Mucosa of descending colon (tissue), 3 donors: ENCODE measurements at regions not wholly inside any gene's neighbourhood (a gene's known extent, or its start where the extent isn't known, plus 50 kb on each side); places are given as distances from the start of the nearest gene placed in this dataset.

ENCODE experiments used
- ATAC-seq: fragments of 200-7000 bp; cut with Tn5 transposase; one replicate; pipeline ENCODE4 v1.9.1; 2020; ENCODE audit warnings: mild to moderate bottlenecking, moderate library complexity
- DNase-seq, 3 donors: peaks; one replicate each; pipeline ENCODE4 v3.0.0-alpha.2; 2020
- H3K36me3 ChIP-seq: fragments of 200-600 bp; one replicate; pipeline ENCODE4 v1.8.0; 2021; ENCODE audit warnings: low read depth, mild to moderate bottlenecking
- H3K4me1 ChIP-seq: fragments of 200-600 bp; one replicate; pipeline ENCODE4 v1.8.0; 2021; ENCODE audit warnings: low read depth, mild to moderate bottlenecking
- H3K4me3 ChIP-seq: fragments of 200-600 bp; one replicate; pipeline ENCODE4 v1.8.0; 2021; ENCODE audit warnings: mild to moderate bottlenecking
- H3K9me3 ChIP-seq: fragments of 200-600 bp; one replicate; pipeline ENCODE4 v1.8.0; 2021; ENCODE audit warnings: mild to moderate bottlenecking
- intact Hi-C, 2 donors: fragments of 100-400 bp; cut with DNase I in 1 of 2; cut with micrococcal nuclease in 1 of 2; formaldehyde crosslinking; loops; one replicate each; pipeline versions ENCODE4 v1.11.0 to v1.11.1; 2022; cut with DNase I, micrococcal nuclease
- TF ChIP-seq, protein P1 (sequence below): fragments of 200-600 bp; IDR thresholded peaks from one replicate; pipeline ENCODE4 v1.8.0; 2022; ENCODE audit warnings: antibody characterized with exemption, mild to moderate bottlenecking
- donor health status: DM: no; HTN: no; CAD: no; lungs with moderate emphysema.
- donor health status: DM: no; HTN: no; CAD: no.
- donor health status: DM: no; HTN: yes; CAD: no.

DNA sequence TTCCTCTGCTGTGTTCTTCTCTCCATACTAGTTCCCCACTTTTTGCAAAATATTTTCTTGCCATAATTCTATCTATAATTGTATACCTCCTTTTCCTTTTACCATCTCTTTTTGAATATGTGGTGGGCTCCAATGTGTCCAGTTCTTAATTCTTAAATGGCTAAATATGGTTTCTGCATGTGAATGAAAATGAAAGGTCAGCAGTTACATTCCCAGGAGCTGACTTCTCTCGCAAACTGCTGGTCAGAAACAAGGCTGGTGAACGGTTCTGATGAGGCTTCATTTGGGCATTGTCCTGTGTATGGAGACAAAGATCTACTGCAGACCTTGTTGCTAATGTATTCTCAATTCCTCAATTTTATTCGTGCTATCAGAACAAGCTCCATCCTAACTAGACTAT is 309.2 kb downstream of the SNX13 start:
- no peak for ATAC-seq
- no peak for DNase-seq
- no peaks in the 10 kb centered on the region for H3K4me1 ChIP-seq
- H3K9me3 ChIP-seq: no peaks in the 10 kb centered on the region
- intact Hi-C loops: no loop called here
- no peak overlapping the region for H3K4me3 ChIP-seq
- H3K36me3 ChIP-seq: no peaks in the 10 kb centered on the region
- TF ChIP-seq, protein P1, sequence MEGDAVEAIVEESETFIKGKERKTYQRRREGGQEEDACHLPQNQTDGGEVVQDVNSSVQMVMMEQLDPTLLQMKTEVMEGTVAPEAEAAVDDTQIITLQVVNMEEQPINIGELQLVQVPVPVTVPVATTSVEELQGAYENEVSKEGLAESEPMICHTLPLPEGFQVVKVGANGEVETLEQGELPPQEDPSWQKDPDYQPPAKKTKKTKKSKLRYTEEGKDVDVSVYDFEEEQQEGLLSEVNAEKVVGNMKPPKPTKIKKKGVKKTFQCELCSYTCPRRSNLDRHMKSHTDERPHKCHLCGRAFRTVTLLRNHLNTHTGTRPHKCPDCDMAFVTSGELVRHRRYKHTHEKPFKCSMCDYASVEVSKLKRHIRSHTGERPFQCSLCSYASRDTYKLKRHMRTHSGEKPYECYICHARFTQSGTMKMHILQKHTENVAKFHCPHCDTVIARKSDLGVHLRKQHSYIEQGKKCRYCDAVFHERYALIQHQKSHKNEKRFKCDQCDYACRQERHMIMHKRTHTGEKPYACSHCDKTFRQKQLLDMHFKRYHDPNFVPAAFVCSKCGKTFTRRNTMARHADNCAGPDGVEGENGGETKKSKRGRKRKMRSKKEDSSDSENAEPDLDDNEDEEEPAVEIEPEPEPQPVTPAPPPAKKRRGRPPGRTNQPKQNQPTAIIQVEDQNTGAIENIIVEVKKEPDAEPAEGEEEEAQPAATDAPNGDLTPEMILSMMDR: no peak

- no peaks in the 10 kb centered on the region for H3K36me3 ChIP-seq
- H3K4me1 ChIP-seq: no peaks in the 10 kb centered on the region
- H3K4me3 ChIP-seq: no peak overlapping the region
- intact Hi-C loops: no loop called here
- ATAC-seq: no peak
- no peak for DNase-seq
- TF ChIP-seq, protein P1: no peak
- H3K9me3 ChIP-seq: no peaks in the 10 kb centered on the region
Measured at GRCh38 chr7:17632384-17632783, 307.9 kb downstream of the SNX13 start.

- Histone ChIP-seq H3K36me3 (no peaks in the 10 kb centered on the region), H3K4me3 (no peak overlapping the region), H3K4me1 (no peaks in the 10 kb centered on the region), H3K9me3 (no peaks in the 10 kb centered on the region)
- TF ChIP-seq, protein P1: no peak
- ATAC-seq (peak; percentile 93), DNase-seq (no peak)
- intact Hi-C loops: no loop called here
Measured at GRCh38 chr7:17633067-17633466, 307.2 kb downstream of the SNX13 start.

DNA sequence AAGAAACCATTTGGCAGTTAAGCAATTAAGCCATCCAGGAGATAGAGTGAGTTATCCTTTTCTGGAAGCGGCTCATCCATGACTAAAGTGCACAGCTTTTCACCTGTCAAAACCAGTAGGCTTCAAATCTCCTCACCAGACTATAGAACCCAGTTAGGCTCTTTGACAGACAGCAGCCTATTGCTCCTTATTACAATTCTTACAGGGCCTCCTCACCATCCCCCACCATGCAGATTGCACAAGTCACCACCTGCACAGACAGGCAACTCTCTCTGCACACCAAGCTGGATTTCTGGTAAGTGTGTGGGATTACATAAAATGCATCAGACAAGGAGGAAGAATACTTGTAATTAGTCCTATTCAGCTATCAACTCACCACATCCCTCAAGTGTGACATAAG is 301.6 kb downstream of the SNX13 start:
- intact Hi-C loops: no loop called here
- ATAC-seq (no peak), DNase-seq (peak in 1 of 3 donors; percentile 15)
- no peak overlapping the region for H3K4me3 ChIP-seq
- H3K4me1 ChIP-seq: no peaks in the 10 kb centered on the region
- H3K36me3 ChIP-seq: no peaks in the 10 kb centered on the region
- peaks cover 4% of the 10 kb centered on the region for H3K9me3 ChIP-seq
- TF ChIP-seq, protein P1: no peak

- H3K36me3 ChIP-seq: no peaks in the 10 kb centered on the region
- H3K9me3 ChIP-seq: peaks cover 4% of the 10 kb centered on the region
- no peaks in the 10 kb centered on the region for H3K4me1 ChIP-seq
- TF ChIP-seq, protein P1: peak; percentile 38
- intact Hi-C loops: no loop called here
- peak; percentile 37 for ATAC-seq
- H3K4me3 ChIP-seq: no peak overlapping the region
- peak in 1 of 3 donors; percentile 69 for DNase-seq
Measured at GRCh38 chr7:17640730-17641377, 299.4 kb downstream of the SNX13 start.

- intact Hi-C loops: no loop called here
- no peak overlapping the region for H3K4me3 ChIP-seq
Measured at GRCh38 chr7:17645500-17645899, 294.8 kb downstream of the SNX13 start.

More at GRCh38 chr7:17645500-17645899, 294.8 kb downstream of the SNX13 start:
- DNase-seq (no peak), ATAC-seq (no peak)
- peaks cover 4% of the 10 kb centered on the region for H3K9me3 ChIP-seq
- TF ChIP-seq, protein P1: no peak
- no peaks in the 10 kb centered on the region for H3K36me3 ChIP-seq
- H3K4me1 ChIP-seq: no peaks in the 10 kb centered on the region
